ENCODE measurements at regions not wholly inside any gene's neighbourhood (a gene's known extent, or its start where the extent isn't known, plus 50 kb on each side); places are given as distances from the start of the nearest gene placed in this dataset.

DNA sequence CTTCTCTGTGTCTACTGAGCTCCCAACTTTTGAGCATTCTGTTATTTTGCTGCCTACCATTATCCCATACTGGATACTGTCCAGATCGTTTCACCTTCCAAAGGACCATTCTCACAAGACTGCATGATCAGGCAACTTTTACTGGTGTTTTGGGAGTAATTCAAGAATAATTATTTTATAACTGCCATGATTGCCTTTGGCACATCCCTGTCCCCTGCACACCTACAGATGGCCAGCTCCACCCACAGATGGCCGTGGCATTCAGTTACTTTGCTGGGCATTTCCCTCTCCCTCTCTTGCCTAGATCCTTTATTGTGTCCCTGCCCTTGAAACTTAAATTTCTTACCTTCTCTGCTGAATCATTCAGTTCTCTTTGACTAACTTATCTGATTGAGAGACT, 263.9 kb downstream of the DIPK2A start:
- no peaks in the 10 kb centered on the region for H3K4me1 Mint-ChIP-seq (ENCODE audit: insufficient read depth, unreplicated experiment)
- H3K9me3 Mint-ChIP-seq (ENCODE audit: unreplicated experiment), result no peaks in the 10 kb centered on the region
- peaks cover 14% of the 10 kb centered on the region for H3K27me3 Mint-ChIP-seq (ENCODE audit: insufficient read depth, unreplicated experiment)
- ChIA-PET CTCF (no interaction called here), POLR2A (interaction anchor here (0.7 kb wide), 1 partner anchor 14 kb away, joined by 4 read pairs; no protein-coding TSS in a partner anchor)
- BruUV-seq (replicated peaks), result no TSS peak
- no peak overlapping the region for H3K4me3 Mint-ChIP-seq (ENCODE audit: unreplicated experiment)
- no peaks in the 10 kb centered on the region for H3K36me3 Mint-ChIP-seq (ENCODE audit: insufficient read depth, unreplicated experiment)
- DNase-seq (ENCODE audit: unreplicated experiment), result no peak
- intact Hi-C loops (cut with micrococcal nuclease), result no loop called here
- no peak overlapping the region for H3K27ac Mint-ChIP-seq (ENCODE audit: low read depth, unreplicated experiment)
- TF ChIP-seq, protein P1, sequence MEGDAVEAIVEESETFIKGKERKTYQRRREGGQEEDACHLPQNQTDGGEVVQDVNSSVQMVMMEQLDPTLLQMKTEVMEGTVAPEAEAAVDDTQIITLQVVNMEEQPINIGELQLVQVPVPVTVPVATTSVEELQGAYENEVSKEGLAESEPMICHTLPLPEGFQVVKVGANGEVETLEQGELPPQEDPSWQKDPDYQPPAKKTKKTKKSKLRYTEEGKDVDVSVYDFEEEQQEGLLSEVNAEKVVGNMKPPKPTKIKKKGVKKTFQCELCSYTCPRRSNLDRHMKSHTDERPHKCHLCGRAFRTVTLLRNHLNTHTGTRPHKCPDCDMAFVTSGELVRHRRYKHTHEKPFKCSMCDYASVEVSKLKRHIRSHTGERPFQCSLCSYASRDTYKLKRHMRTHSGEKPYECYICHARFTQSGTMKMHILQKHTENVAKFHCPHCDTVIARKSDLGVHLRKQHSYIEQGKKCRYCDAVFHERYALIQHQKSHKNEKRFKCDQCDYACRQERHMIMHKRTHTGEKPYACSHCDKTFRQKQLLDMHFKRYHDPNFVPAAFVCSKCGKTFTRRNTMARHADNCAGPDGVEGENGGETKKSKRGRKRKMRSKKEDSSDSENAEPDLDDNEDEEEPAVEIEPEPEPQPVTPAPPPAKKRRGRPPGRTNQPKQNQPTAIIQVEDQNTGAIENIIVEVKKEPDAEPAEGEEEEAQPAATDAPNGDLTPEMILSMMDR (IDR thresholded peaks at IDR 0.05; ENCODE audit: unreplicated experiment), result no peak

DNA sequence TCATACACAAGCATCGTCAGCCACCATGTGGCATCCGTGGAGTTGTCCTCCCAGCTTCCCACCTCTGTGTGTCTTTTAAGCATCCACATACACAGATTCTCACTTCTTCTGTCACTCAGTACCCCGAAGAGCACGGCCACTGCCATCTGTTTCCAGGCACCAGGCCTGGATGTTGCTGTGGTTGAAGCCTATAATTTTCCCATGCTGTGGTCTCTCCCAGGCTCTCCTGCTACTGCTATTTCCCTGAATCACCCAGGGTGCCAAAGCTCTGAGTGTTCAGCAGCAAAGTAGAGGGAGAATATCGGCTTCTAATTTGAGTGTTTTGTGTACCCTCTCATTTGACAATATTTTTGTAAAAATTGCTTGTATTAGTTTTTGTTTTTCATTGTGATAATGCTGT, 265.7 kb downstream of the DIPK2A start:
- DNase-seq (ENCODE audit: unreplicated experiment), result no peak
- H3K27me3 Mint-ChIP-seq (ENCODE audit: insufficient read depth, unreplicated experiment), result peaks cover 14% of the 10 kb centered on the region
- CTCF ChIA-PET, result no interaction called here
- H3K9me3 Mint-ChIP-seq (ENCODE audit: unreplicated experiment), result no peaks in the 10 kb centered on the region
- no peak overlapping the region for H3K27ac Mint-ChIP-seq (ENCODE audit: low read depth, unreplicated experiment)
- no peak overlapping the region for H3K4me3 Mint-ChIP-seq (ENCODE audit: unreplicated experiment)
- no peaks in the 10 kb centered on the region for H3K36me3 Mint-ChIP-seq (ENCODE audit: insufficient read depth, unreplicated experiment)
- TF ChIP-seq, protein P1 (IDR thresholded peaks at IDR 0.05; ENCODE audit: unreplicated experiment), result no peak
- POLR2A ChIA-PET, result interaction anchor here (0.6 kb wide), 1 partner anchor 419 kb away, joined by 3 read pairs; no protein-coding TSS in a partner anchor
- intact Hi-C loops (cut with micrococcal nuclease), result no loop called here
- no TSS peak for BruUV-seq (replicated peaks)
- H3K4me1 Mint-ChIP-seq (ENCODE audit: insufficient read depth, unreplicated experiment), result no peaks in the 10 kb centered on the region

DNA sequence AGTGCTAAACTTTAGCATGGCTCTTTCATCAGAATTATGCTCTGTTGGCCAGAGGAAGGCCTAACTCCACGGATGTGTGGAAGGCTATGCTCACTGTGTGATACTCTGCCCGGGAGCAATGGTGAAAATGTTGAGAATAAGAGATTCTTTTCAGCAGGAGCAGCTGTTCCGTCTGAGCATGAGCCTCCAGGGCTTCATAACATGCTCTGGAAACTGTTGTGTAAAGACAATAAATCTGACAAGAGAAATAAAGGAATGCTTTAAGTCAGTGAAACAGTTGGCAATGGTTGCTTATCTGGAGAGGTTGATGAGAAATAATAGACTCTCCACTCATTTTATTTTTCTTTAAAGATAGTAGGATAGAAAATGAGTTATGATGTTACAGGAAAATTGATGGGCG, 269.8 kb downstream of the DIPK2A start:
- DNase-seq (ENCODE audit: unreplicated experiment), result no peak
- no peak overlapping the region for H3K4me3 Mint-ChIP-seq (ENCODE audit: unreplicated experiment)
- intact Hi-C loops (cut with micrococcal nuclease), result no loop called here
- no TSS peak for BruUV-seq (replicated peaks)
- no peak overlapping the region for H3K27ac Mint-ChIP-seq (ENCODE audit: low read depth, unreplicated experiment)
- TF ChIP-seq, protein P1 (IDR thresholded peaks at IDR 0.05; ENCODE audit: unreplicated experiment), result no peak
- H3K27me3 Mint-ChIP-seq (ENCODE audit: insufficient read depth, unreplicated experiment), result no peaks in the 10 kb centered on the region
- POLR2A ChIA-PET, result no interaction called here
- H3K4me1 Mint-ChIP-seq (ENCODE audit: insufficient read depth, unreplicated experiment), result no peaks in the 10 kb centered on the region
- CTCF ChIA-PET, result no interaction called here
- no peaks in the 10 kb centered on the region for H3K9me3 Mint-ChIP-seq (ENCODE audit: unreplicated experiment)
- no peaks in the 10 kb centered on the region for H3K36me3 Mint-ChIP-seq (ENCODE audit: insufficient read depth, unreplicated experiment)

DNA sequence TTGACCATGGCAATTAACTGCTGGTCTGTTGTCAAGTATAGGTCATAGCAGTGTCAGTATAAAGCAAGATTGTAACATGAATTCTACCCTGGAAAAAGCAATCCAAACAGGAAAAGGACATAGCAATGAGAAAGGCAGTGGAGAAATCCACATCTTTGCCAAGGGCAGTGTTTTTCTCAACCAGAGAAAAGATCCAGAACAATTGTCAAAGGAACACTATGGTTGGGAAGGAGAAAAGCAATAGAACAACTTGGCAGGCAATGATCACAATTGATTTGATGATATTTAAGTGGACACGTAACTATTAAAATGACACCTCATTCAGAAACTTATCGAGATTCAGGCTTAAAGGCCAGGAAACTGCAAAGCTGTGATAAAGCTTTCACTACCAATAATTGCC, 271.1 kb downstream of the DIPK2A start:
- no peaks in the 10 kb centered on the region for H3K4me1 Mint-ChIP-seq (ENCODE audit: insufficient read depth, unreplicated experiment)
- intact Hi-C loops (cut with micrococcal nuclease), result no loop called here
- H3K36me3 Mint-ChIP-seq (ENCODE audit: insufficient read depth, unreplicated experiment), result no peaks in the 10 kb centered on the region
- DNase-seq (ENCODE audit: unreplicated experiment), result no peak
- no peaks in the 10 kb centered on the region for H3K9me3 Mint-ChIP-seq (ENCODE audit: unreplicated experiment)
- TF ChIP-seq, protein P1 (IDR thresholded peaks at IDR 0.05; ENCODE audit: unreplicated experiment), result no peak
- no peak overlapping the region for H3K27ac Mint-ChIP-seq (ENCODE audit: low read depth, unreplicated experiment)
- H3K27me3 Mint-ChIP-seq (ENCODE audit: insufficient read depth, unreplicated experiment), result no peaks in the 10 kb centered on the region
- ChIA-PET CTCF (no interaction called here), POLR2A (no interaction called here)
- no peak overlapping the region for H3K4me3 Mint-ChIP-seq (ENCODE audit: unreplicated experiment)
- no TSS peak for BruUV-seq (replicated peaks)
